GM12865 (cell line): ENCODE measurements at regions not wholly inside any gene's neighbourhood (a gene's known extent, or its start where the extent isn't known, plus 50 kb on each side); places are given as distances from the start of the nearest gene placed in this dataset.

Experiments used
- DNase-seq: peaks from one replicate; pipeline ENCODE4 v3.0.0; 2010; ENCODE audit warnings: low read depth
- H3K4me3 ChIP-seq: 2 replicates; pipeline ENCODE4 v1.5.1; 2011; ENCODE audit warnings: mild to moderate bottlenecking, low read depth, low read length, control low read depth
- TF ChIP-seq, protein P1 (sequence below): IDR thresholded peaks from 2 replicates; pipeline ENCODE4 v1.5.1; 2011; ENCODE audit warnings: low read length, control low read depth, low read depth, inconsistent platforms; ENCODE audit not compliant: insufficient read depth; ENCODE audit errors: missing control alignments

DNA sequence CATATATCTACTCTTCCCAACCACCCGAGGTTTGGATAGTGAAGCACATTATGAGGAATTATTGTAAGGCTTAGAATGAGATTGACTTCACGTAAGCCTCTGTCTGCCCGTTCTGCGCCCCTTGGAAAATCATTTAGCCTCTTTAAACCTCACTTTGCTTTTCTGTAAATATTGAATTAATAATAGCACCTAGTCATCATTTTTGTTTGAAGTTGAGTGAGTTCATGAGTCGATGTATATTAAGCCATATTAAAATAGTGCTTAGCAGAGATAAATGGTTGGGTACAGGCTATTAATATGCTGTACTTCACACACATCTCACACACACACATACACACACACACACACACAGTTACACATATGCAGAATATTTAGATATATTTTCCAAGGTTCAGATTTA, 344.8 kb upstream of the EYS start:
- no peak for DNase-seq
- TF ChIP-seq, protein P1, sequence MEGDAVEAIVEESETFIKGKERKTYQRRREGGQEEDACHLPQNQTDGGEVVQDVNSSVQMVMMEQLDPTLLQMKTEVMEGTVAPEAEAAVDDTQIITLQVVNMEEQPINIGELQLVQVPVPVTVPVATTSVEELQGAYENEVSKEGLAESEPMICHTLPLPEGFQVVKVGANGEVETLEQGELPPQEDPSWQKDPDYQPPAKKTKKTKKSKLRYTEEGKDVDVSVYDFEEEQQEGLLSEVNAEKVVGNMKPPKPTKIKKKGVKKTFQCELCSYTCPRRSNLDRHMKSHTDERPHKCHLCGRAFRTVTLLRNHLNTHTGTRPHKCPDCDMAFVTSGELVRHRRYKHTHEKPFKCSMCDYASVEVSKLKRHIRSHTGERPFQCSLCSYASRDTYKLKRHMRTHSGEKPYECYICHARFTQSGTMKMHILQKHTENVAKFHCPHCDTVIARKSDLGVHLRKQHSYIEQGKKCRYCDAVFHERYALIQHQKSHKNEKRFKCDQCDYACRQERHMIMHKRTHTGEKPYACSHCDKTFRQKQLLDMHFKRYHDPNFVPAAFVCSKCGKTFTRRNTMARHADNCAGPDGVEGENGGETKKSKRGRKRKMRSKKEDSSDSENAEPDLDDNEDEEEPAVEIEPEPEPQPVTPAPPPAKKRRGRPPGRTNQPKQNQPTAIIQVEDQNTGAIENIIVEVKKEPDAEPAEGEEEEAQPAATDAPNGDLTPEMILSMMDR = no peak
- no peak overlapping the region for H3K4me3 ChIP-seq

DNA sequence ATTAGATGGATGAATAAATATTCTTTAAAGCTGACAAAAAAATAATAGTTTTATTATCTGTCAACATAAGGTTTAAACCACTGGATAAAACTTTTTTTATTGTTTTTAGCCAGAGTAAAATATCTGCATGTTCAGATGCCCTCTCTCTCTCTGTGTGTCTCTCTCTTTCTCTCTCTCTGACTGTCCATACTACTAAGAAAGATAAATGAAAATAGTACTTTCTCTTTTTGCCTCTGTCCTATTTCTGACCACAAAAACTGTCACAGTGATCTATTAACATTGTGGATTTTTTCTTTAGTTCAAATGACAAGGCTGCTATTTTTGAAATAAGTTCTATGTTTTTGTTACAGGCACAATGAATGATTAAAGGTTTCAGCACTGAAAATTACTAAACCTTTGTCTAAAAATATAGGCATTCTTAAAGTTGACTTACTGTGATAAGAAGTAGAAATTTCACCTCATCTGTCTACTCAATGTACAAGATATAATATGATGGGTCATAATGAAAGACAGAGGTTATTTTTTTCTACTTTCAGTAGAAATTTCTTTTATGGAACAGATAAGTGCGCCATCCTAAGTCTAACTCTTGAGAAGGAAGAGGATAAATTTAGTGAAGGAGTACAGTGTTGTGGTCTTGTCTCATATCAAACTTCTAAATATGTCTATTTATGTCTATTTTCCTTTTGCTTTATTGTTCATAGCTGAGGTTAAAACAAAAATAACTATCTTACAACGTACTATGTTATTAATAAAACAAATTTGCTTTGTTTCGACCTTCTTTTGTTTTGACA, 341.9 kb upstream of the EYS start:
- no peak for DNase-seq
- H3K4me3 ChIP-seq = no peak overlapping the region
- TF ChIP-seq, protein P1 = no peak

DNA sequence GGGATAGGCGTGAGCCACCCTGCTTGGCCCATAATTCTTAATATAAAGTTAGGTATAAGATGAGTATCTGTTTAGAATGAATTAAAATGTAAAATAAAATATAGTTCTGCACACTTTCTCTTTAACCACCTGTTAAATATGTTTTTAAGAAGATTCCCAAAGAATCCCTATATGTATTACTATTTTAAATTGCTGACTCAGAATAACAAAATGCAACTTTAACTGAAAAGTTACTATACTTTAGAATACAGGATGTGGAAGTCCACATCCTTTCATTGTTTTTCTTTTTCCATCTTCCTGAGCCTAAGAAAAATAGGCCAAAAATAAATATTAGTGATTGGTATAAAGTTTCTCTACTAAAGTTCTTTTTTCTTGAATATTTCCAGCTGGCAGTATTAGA, 325.6 kb upstream of the EYS start:
- no peak for DNase-seq
- no peak overlapping the region for H3K4me3 ChIP-seq
- TF ChIP-seq, protein P1 = no peak

DNA sequence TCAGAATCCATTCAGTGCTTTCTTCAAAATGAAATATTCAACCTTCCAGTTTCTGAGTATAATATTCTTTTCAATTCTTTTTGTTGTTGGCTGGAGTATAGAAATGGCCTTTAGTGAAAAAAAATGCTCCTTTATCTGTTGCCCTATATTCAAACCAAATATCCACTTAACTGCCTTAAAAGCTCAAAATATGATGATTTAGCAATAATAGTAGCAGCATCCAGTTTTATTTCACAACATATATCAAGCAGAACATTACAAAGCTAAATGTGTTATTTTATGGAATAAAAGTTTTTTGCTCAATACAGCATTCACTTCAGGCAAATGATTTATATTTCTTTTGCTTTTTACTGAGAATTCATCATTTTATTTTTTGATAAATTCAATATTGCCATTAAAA, 322.4 kb upstream of the EYS start:
- no peak for DNase-seq
- H3K4me3 ChIP-seq = no peak overlapping the region
- TF ChIP-seq, protein P1 = no peak

GRCh38 chr6:65999288-65999791, 292.3 kb upstream of the EYS start:
- no peak overlapping the region for H3K4me3 ChIP-seq
- TF ChIP-seq, protein P1 = no peak
- no peak for DNase-seq

DNA sequence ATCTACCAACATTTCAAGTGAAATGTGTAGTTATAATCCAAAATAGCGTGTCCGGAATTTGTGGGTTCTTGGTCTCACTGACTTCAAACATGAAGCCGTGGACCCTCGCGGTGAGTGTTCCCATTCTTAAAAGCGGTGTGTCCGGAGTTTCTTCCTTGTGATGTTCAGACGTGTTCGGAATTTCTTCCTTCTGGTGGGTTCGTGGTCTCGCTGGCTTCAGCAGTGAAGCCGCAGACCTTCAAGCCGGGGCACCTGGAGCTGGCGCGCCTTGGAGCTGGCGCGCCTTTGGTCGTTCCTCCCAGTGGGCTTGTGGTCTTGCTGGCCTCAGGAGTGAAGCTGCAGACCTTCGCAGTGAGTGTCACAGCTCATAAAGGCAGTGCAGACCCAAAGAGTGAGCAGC, 291.5 kb upstream of the EYS start:
- H3K4me3 ChIP-seq = no peak overlapping the region
- DNase-seq = no peak
- TF ChIP-seq, protein P1 = no peak

DNA sequence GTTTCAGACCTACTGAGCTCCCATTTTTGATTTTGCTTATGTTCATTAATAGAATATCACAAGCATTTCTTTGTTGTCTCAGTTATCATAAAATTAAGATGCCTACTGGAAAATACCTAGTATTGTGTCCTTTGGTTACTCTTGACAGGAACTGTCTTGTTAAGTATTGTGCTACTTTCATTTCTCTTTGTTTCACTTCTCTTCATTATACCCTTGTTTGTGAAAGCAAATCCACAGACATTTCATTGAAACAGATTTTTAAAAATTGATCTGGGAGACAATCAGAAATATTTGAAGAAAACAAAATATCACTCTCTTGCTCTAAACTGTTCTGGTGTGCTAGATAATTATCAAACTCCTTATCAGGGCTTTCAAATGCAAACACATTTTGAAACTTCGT, 290.5 kb upstream of the EYS start:
- no peak for DNase-seq
- TF ChIP-seq, protein P1 = no peak
- no peak overlapping the region for H3K4me3 ChIP-seq
